HEK293 (cell line): ENCODE measurements at regions not wholly inside any gene's neighbourhood (a gene's known extent, or its start where the extent isn't known, plus 50 kb on each side); places are given as distances from the start of the nearest gene placed in this dataset.

Source experiments
- CTCF ChIA-PET: fragments of 350-600 bp; formaldehyde crosslinking; extraction: SDS; loops from one replicate; lab custom pipeline; 2021; ENCODE audit warnings: antibody characterized with exemption; lab: Yijun Ruan, JAX
- POLR2A ChIA-PET: fragments of 300-600 bp; formaldehyde crosslinking; extraction: SDS; loops from one replicate; lab custom pipeline; 2020; ENCODE audit warnings: antibody characterized with exemption, inconsistent platforms; lab: Yijun Ruan, JAX
- H3K27ac ChIP-seq: fragments of 200-500 bp; sonication (Bioruptor generic); 2 replicates; pipeline ENCODE4 v1.5.1; 2014; ENCODE audit warnings: low read depth, low read length, control low read depth, inconsistent platforms; ENCODE audit errors: extremely low read depth
- H3K36me3 ChIP-seq, 2 experiments: fragments of 200-500 bp in 1 of 2; sonication (Bioruptor generic) in 1 of 2; 1 replicate in 1 of 2; 2 replicates in 1 of 2; pipeline ENCODE4 v1.5.1; 2014 to 2017; ENCODE audit warnings: inconsistent platforms in 2 of 2, low read length in 2 of 2; ENCODE audit not compliant: control insufficient read depth in 2 of 2, insufficient read depth in 1 of 2
- H3K4me1 ChIP-seq: fragments of 200-500 bp; sonication (Bioruptor generic); 2 replicates; pipeline ENCODE4 v1.5.1; 2014; ENCODE audit warnings: mild to moderate bottlenecking, low read length, inconsistent platforms; ENCODE audit not compliant: control insufficient read depth, insufficient read depth
- H3K4me3 ChIP-seq: 2 replicates; pipeline ENCODE4 v1.5.1; 2011; ENCODE audit warnings: low read depth, mild to moderate bottlenecking, control low read depth, low read length, moderate library complexity
- H3K9me3 ChIP-seq: fragments of 200-500 bp; sonication (Bioruptor generic); 2 replicates; pipeline ENCODE4 v1.5.1; 2014; ENCODE audit warnings: low read depth, low read length, inconsistent platforms; ENCODE audit not compliant: control insufficient read depth, insufficient read depth
- GFI1B ChIP-seq: fragments of 450-650 bp; formaldehyde crosslinking; IDR thresholded peaks from 2 replicates; pipeline ENCODE4 v1.5.1; 2016; ENCODE audit warnings: missing biosample characterization, missing genetic modification characterization
- GLIS1 ChIP-seq: fragments of 450-650 bp; formaldehyde crosslinking; IDR thresholded peaks from 2 replicates; pipeline ENCODE4 v1.5.1; 2016; ENCODE audit warnings: missing biosample characterization, missing genetic modification characterization
- KLF17 ChIP-seq: fragments of 450-650 bp; formaldehyde crosslinking; IDR thresholded peaks from 2 replicates; pipeline ENCODE4 v1.5.1; 2016; ENCODE audit warnings: missing biosample characterization, missing genetic modification characterization
- MYNN ChIP-seq: fragments of 450-650 bp; formaldehyde crosslinking; IDR thresholded peaks from 2 replicates; pipeline ENCODE4 v1.5.1; 2016; ENCODE audit warnings: missing biosample characterization, missing genetic modification characterization, borderline replicate concordance
- OSR2 ChIP-seq: fragments of 450-650 bp; formaldehyde crosslinking; IDR thresholded peaks from 2 replicates; pipeline ENCODE4 v1.5.1; 2016; ENCODE audit warnings: missing biosample characterization, missing genetic modification characterization
- PRDM6 ChIP-seq: fragments of 450-650 bp; formaldehyde crosslinking; IDR thresholded peaks from 2 replicates; pipeline ENCODE4 v1.5.1; 2017; ENCODE audit warnings: missing biosample characterization, missing genetic modification characterization
- REST ChIP-seq: fragments of 450-650 bp; formaldehyde crosslinking; IDR thresholded peaks from 2 replicates; pipeline ENCODE4 v1.5.1; 2016; ENCODE audit warnings: missing biosample characterization, missing genetic modification characterization
- SALL2 ChIP-seq: fragments of 450-650 bp; formaldehyde crosslinking; IDR thresholded peaks from 2 replicates; pipeline ENCODE4 v1.5.0; 2017; ENCODE audit warnings: missing biosample characterization, mild to moderate bottlenecking, missing genetic modification characterization, borderline replicate concordance
- SP7 ChIP-seq: fragments of 450-650 bp; formaldehyde crosslinking; IDR thresholded peaks from 2 replicates; pipeline ENCODE4 v1.5.1; 2016; ENCODE audit warnings: missing biosample characterization, missing genetic modification characterization
- WT1 ChIP-seq: fragments of 450-650 bp; formaldehyde crosslinking; IDR thresholded peaks from 2 replicates; pipeline ENCODE4 v1.5.1; 2016; ENCODE audit warnings: missing biosample characterization, missing genetic modification characterization
- ZBTB26 ChIP-seq: fragments of 450-650 bp; formaldehyde crosslinking; optimal IDR thresholded peaks from 2 replicates; pipeline ENCODE3; 2016; ENCODE audit warnings: missing biosample characterization, mild to moderate bottlenecking, missing genetic modification characterization
- ZNF114 ChIP-seq: fragments of 450-650 bp; formaldehyde crosslinking; IDR thresholded peaks from 2 replicates; pipeline ENCODE4 v1.5.0; 2017; ENCODE audit warnings: missing biosample characterization, missing genetic modification characterization
- ZNF266 ChIP-seq: fragments of 450-650 bp; formaldehyde crosslinking; IDR thresholded peaks from 2 replicates; pipeline ENCODE4 v1.5.1; 2016; ENCODE audit warnings: missing biosample characterization, missing genetic modification characterization, low read depth
- ZNF366 ChIP-seq: fragments of 450-650 bp; formaldehyde crosslinking; conservative IDR thresholded peaks from 2 replicates; pipeline ENCODE4 v1.5.1; 2016; ENCODE audit warnings: missing biosample characterization, missing genetic modification characterization
- ZNF404 ChIP-seq: fragments of 450-650 bp; formaldehyde crosslinking; IDR thresholded peaks from 2 replicates; pipeline ENCODE4 v1.5.1; 2017; ENCODE audit warnings: missing biosample characterization, missing genetic modification characterization
- ZNF423 ChIP-seq: fragments of 450-650 bp; formaldehyde crosslinking; IDR thresholded peaks from 2 replicates; pipeline ENCODE4 v1.5.1; 2016; ENCODE audit warnings: missing biosample characterization, missing genetic modification characterization
- ZNF433 ChIP-seq: fragments of 450-650 bp; formaldehyde crosslinking; IDR thresholded peaks from 2 replicates; pipeline ENCODE4 v1.5.1; 2016; ENCODE audit warnings: missing biosample characterization, missing genetic modification characterization, low read depth
- ZNF571 ChIP-seq: fragments of 450-650 bp; formaldehyde crosslinking; IDR thresholded peaks from 2 replicates; pipeline ENCODE4 v1.5.0; 2017; ENCODE audit warnings: missing biosample characterization, missing genetic modification characterization
- ZNF596 ChIP-seq: fragments of 450-650 bp; IDR thresholded peaks from 2 replicates; pipeline ENCODE4 v1.5.0; 2018; ENCODE audit warnings: missing biosample characterization, mild to moderate bottlenecking, missing genetic modification characterization, moderate library complexity
- ZNF621 ChIP-seq: fragments of 450-650 bp; formaldehyde crosslinking; IDR thresholded peaks from 2 replicates; pipeline ENCODE4 v1.5.1; 2017; ENCODE audit warnings: missing biosample characterization, missing genetic modification characterization
- ZNF660 ChIP-seq: fragments of 450-650 bp; IDR thresholded peaks from 2 replicates; pipeline ENCODE4 v1.5.1; 2018; ENCODE audit warnings: missing biosample characterization, mild to moderate bottlenecking, missing genetic modification characterization
- ZNF692 ChIP-seq: fragments of 450-650 bp; formaldehyde crosslinking; IDR thresholded peaks from 2 replicates; pipeline ENCODE4 v1.5.1; 2016; ENCODE audit warnings: missing biosample characterization, missing genetic modification characterization
- ZNF791 ChIP-seq: fragments of 450-650 bp; formaldehyde crosslinking; IDR thresholded peaks from 2 replicates; pipeline ENCODE4 v1.5.1; 2016; ENCODE audit warnings: missing biosample characterization, missing genetic modification characterization

GRCh38 chr6:156440688-156441087 is 336.5 kb upstream of the ARID1B start:
- H3K9me3 ChIP-seq: no peaks in the 10 kb centered on the region
- H3K4me3 ChIP-seq: no peak overlapping the region
- POLR2A ChIA-PET: no interaction called here
- no peak overlapping the region for H3K27ac ChIP-seq
- no peaks in the 10 kb centered on the region for H3K36me3 ChIP-seq
- CTCF ChIA-PET: no interaction called here
- no peaks in the 10 kb centered on the region; the same call in 1 of the 2 replicates for H3K4me1 ChIP-seq
- TF ChIP-seq ZNF366 (peak; percentile 72), SALL2 (tag by site-specific recombination) (no peak)

- H3K36me3 ChIP-seq: no peaks in the 10 kb centered on the region
- POLR2A ChIA-PET: no interaction called here
- H3K4me3 ChIP-seq: no peak overlapping the region
- no peak for TF ChIP-seq ZNF791 (tag by site-specific recombination)
- no peak for TF ChIP-seq ZNF423
- no peak for TF ChIP-seq GFI1B (tag by site-specific recombination)
- TF ChIP-seq ZNF114 (tag by site-specific recombination): no peak
- TF ChIP-seq ZNF660 (tag by site-specific recombination): no peak
- TF ChIP-seq ZNF621 (tag by site-specific recombination): no peak
- no peak for TF ChIP-seq ZNF692 (tag by site-specific recombination)
- TF ChIP-seq WT1 (tag by site-specific recombination): no peak
- TF ChIP-seq MYNN: no peak
- TF ChIP-seq ZNF266 (tag by site-specific recombination): no peak
- TF ChIP-seq REST: no peak
- TF ChIP-seq ZNF596: no peak
- no peak overlapping the region for H3K27ac ChIP-seq
- H3K9me3 ChIP-seq: no peaks in the 10 kb centered on the region
- H3K4me1 ChIP-seq: no peaks in the 10 kb centered on the region; the same call in 1 of the 2 replicates
- CTCF ChIA-PET: interaction anchor here (0.6 to 0.8 kb wide), 3 partner anchors 257 to 1499 kb away, joined by 3 to 5 read pairs (median 3); no protein-coding TSS in a partner anchor
Observed at GRCh38 chr6:156438350-156438923, 338.7 kb upstream of the ARID1B start.

GRCh38 chr6:156437121-156437879 is 339.9 kb upstream of the ARID1B start:
- H3K4me3 ChIP-seq: no peak overlapping the region
- no peak overlapping the region for H3K27ac ChIP-seq
- H3K9me3 ChIP-seq: no peaks in the 10 kb centered on the region
- ChIA-PET CTCF (interaction anchor here (1.0 kb wide), 1 partner anchor 36 kb away, joined by 3 read pairs; no protein-coding TSS in a partner anchor), POLR2A (no interaction called here)
- H3K36me3 ChIP-seq: no peaks in the 10 kb centered on the region
- H3K4me1 ChIP-seq: no peaks in the 10 kb centered on the region; the same call in 1 of the 2 replicates
- TF ChIP-seq KLF17 (tag by site-specific recombination) (peak; percentile 84), GLIS1 (peak; percentile 31; the same call in 1 of the 2 replicates), ZNF404 (tag by site-specific recombination) (no peak), PRDM6 (tag by site-specific recombination) (peak; percentile 72), ZBTB26 (tag by site-specific recombination) (no peak), ZNF433 (tag by site-specific recombination) (no peak), SP7 (tag by site-specific recombination) (peak; percentile 79), ZNF571 (tag by site-specific recombination) (no peak), OSR2 (tag by site-specific recombination) (peak; percentile 62; the same call in 1 of the 2 replicates)
